Upper lobe of right lung (tissue), 1 donor: ENCODE measurements at regions not wholly inside any gene's neighbourhood (a gene's known extent, or its start where the extent isn't known, plus 50 kb on each side); places are given as distances from the start of the nearest gene placed in this dataset.
"Not testable (repeated sequence)": the region's sequence is repeated elsewhere in the genome, so short reads cannot be mapped to it uniquely, and the experiment has no call there.

ENCODE experiments used
- ATAC-seq: fragments of 200-7000 bp; cut with Tn5 transposase; one replicate; pipeline ENCODE4 v1.9.1; 2020; ENCODE audit warnings: mild to moderate bottlenecking, moderate library complexity
- DNase-seq: peaks from one replicate; pipeline ENCODE4 v3.0.0-alpha.2; 2020
- H3K27ac ChIP-seq: fragments of 200-600 bp; one replicate; pipeline ENCODE4 v1.8.0; 2022
- H3K27me3 ChIP-seq: fragments of 200-600 bp; one replicate; pipeline ENCODE4 v1.8.0; 2022; ENCODE audit warnings: mild to moderate bottlenecking
- H3K36me3 ChIP-seq: fragments of 200-600 bp; one replicate; pipeline ENCODE4 v1.8.0; 2022
- H3K4me1 ChIP-seq: fragments of 200-600 bp; one replicate; pipeline ENCODE4 v1.8.0; 2022
- H3K4me3 ChIP-seq: fragments of 200-600 bp; one replicate; pipeline ENCODE4 v1.8.0; 2022; ENCODE audit warnings: mild to moderate bottlenecking
- H3K9me3 ChIP-seq: fragments of 200-600 bp; one replicate; pipeline ENCODE4 v1.8.0; 2022
- intact Hi-C: fragments of 100-400 bp; cut with DNase I; formaldehyde crosslinking; loops from one replicate; pipeline ENCODE4 v1.11.0; 2022
- TF ChIP-seq, protein P1 (sequence below): fragments of 200-600 bp; IDR thresholded peaks from one replicate; pipeline ENCODE4 v1.8.0; 2022; ENCODE audit warnings: antibody characterized with exemption
- donor health status: DM: no; HTN: yes; CAD: no; lungs with severe emphysema.

DNA sequence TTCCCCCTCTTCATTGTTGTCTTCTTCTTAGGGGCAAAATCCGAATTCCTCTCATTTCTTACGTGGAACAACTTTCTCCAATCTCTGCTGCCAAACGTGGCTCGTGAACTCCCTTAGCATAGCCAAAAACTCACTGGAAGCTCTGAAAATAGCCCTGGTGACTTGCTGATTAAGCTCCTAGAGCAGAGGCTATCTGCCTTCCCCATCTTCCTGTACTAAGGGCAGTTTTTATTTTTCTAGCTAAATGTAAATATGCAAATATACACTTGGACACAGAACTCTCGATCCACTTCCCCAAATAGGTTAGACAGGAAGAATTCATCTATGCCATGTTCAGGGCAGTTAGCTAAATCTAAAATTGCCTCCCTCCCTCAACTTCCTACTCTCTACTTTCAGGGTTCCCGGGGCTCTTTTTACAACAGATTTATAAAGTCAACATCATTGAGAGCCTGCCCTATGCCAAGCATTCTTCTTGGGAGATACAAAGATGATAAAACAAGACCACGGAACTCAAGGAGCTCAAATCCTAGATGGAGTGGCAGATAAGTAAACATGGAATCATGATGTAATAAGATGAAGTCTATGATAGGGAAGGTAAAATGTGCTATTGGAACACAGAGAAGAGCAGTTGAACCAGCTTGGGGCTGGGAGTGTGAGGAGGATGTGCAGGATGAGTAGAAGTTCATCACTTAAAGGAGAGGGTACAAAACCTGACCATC is 59.4 kb upstream of the FMOD start:
- TF ChIP-seq, protein P1, sequence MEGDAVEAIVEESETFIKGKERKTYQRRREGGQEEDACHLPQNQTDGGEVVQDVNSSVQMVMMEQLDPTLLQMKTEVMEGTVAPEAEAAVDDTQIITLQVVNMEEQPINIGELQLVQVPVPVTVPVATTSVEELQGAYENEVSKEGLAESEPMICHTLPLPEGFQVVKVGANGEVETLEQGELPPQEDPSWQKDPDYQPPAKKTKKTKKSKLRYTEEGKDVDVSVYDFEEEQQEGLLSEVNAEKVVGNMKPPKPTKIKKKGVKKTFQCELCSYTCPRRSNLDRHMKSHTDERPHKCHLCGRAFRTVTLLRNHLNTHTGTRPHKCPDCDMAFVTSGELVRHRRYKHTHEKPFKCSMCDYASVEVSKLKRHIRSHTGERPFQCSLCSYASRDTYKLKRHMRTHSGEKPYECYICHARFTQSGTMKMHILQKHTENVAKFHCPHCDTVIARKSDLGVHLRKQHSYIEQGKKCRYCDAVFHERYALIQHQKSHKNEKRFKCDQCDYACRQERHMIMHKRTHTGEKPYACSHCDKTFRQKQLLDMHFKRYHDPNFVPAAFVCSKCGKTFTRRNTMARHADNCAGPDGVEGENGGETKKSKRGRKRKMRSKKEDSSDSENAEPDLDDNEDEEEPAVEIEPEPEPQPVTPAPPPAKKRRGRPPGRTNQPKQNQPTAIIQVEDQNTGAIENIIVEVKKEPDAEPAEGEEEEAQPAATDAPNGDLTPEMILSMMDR = no peak
- Histone ChIP-seq H3K4me3 (no peak overlapping the region), H3K4me1 (peaks cover 34% of the 10 kb centered on the region), H3K27ac (peak overlapping the region; percentile 18), H3K9me3 (no peaks in the 10 kb centered on the region), H3K36me3 (no peaks in the 10 kb centered on the region), H3K27me3 (no peaks in the 10 kb centered on the region)
- intact Hi-C loops = no loop called here
- DNase-seq (no peak), ATAC-seq (peak; percentile 46)

DNA sequence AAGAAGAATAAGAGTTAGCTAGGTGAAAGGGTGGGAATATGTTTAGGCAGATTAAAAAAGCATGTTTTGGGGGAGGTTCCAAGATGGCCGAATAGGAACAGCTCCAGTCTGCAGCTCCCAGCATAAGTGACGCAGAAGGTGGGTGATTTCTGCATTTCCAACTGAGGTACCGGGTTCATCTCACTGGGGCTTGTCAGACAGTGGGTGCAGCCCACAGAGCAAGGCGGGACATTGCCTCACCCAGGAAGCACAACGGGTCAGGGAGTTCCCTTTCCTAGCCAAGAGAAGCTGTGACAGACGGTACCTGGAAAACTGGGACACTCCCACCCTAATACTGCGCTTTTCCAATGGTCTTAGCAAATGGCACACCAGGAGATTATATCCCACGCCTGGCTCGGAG is 60.5 kb upstream of the FMOD start:
- H3K27me3 ChIP-seq, intact Hi-C loops: not testable (repeated sequence)

DNA sequence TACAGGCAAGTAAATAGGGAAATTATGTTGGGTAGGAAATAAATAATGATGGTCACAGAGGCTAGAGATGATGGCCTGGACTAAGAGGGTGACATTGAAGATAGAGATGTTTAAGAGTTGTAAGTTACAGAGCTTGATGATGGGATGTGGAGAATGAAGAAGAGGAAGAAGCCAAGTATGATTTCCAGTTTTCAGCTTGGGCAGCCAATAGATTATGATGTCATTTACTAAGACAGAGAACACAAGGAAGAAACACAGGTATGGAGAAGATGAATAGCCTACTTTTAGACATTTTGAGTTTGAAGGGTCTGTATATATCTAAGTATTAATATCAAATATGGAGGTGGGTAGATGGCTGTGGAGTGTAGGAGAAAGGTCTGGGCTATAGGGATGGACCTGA is 56.0 kb upstream of the PRELP start:
- no peak for ATAC-seq
- intact Hi-C loops = no loop called here
- no peak overlapping the region for H3K4me3 ChIP-seq
- TF ChIP-seq, protein P1 = no peak
- no peak overlapping the region for H3K27ac ChIP-seq
- H3K36me3 ChIP-seq = no peaks in the 10 kb centered on the region
- DNase-seq = no peak
- H3K27me3 ChIP-seq = no peaks in the 10 kb centered on the region
- no peaks in the 10 kb centered on the region for H3K9me3 ChIP-seq
- H3K4me1 ChIP-seq = no peaks in the 10 kb centered on the region

More for the DNA sequence above, 60.5 kb upstream of the FMOD start:
- H3K4me1 ChIP-seq = peaks cover 29% of the 10 kb centered on the region
- peak; percentile 28 for ATAC-seq
- H3K4me3 ChIP-seq, H3K36me3 ChIP-seq, H3K27ac ChIP-seq, DNase-seq, H3K9me3 ChIP-seq: not testable (repeated sequence)

DNA sequence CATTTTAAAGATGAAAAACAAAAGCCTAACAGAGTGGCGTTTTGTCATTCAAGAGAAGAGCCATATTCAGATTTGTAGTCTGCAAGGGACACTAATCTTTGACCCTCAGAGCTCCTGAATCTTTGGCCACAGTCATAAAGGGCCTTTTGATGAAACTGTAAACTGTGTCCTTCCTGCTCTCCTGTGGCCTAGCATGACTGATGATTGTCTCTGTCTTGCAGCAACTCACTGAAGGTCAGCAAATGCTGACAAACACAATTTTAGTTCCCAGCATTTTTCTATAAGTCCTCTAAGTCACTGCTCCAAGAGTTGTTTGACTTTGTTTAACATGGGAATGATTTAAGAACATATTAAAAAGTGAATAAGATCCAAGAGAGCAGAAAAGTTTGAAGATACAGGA is 55.3 kb upstream of the PRELP start:
- Histone ChIP-seq H3K4me3 (no peak overlapping the region), H3K27ac (no peak overlapping the region), H3K36me3 (no peaks in the 10 kb centered on the region), H3K4me1 (peaks cover 5% of the 10 kb centered on the region), H3K9me3 (no peaks in the 10 kb centered on the region), H3K27me3 (no peaks in the 10 kb centered on the region)
- no peak for ATAC-seq
- TF ChIP-seq, protein P1 = no peak
- intact Hi-C loops = no loop called here
- DNase-seq = no peak

DNA sequence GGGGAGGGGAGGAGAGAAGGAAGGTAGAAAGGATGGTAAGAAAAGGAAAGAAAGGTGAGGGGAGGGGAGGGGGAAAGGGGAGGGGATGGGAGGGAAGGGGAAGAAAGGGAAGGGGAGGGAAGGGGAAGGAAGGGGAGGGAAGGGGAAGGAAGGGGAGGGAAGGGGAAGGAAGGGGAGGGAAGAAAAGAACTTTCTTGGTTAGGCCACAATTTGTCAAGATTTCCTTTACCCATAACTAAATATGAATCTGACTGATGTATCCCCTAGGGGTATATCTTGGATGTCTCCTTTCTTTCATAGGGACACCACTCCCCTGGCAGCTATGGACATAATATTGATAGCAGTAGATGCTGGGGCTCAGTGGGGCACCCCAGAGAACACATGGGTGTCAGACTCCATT is 54.4 kb upstream of the PRELP start:
- Histone ChIP-seq H3K36me3 (no peaks in the 10 kb centered on the region), H3K4me1 (peaks cover 5% of the 10 kb centered on the region), H3K27ac (no peak overlapping the region), H3K4me3 (no peak overlapping the region), H3K9me3 (no peaks in the 10 kb centered on the region), H3K27me3 (no peaks in the 10 kb centered on the region)
- intact Hi-C loops = no loop called here
- DNase-seq = no peak
- TF ChIP-seq, protein P1 = no peak
- no peak for ATAC-seq

DNA sequence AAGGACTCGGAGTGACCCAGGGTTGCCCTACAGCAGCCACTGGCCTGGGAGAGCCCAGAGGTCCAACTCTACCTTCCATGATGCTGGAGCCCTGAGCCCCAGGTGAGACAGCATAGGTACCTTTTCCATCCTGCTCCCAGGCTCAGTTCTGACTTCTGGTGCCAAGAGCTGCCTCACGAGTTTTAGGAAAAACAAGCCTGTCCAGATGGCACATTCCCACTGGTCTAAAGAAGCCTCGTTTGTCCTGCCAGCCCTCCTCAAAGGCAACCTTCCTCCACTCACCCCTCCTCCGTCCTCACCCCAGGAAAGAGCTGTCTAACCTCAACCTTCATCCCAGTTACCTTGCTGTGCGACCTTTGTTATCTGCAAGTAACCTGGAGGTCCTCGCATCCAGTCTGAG is 53.5 kb upstream of the PRELP start:
- no peaks in the 10 kb centered on the region for H3K27me3 ChIP-seq
- DNase-seq (no peak), ATAC-seq (no peak)
- no peaks in the 10 kb centered on the region for H3K9me3 ChIP-seq
- no peak overlapping the region for H3K27ac ChIP-seq
- no peaks in the 10 kb centered on the region for H3K36me3 ChIP-seq
- no peak overlapping the region for H3K4me3 ChIP-seq
- TF ChIP-seq, protein P1 = no peak
- H3K4me1 ChIP-seq = peaks cover 5% of the 10 kb centered on the region
- intact Hi-C loops = no loop called here
